ENCODE measurements at regions not wholly inside any gene's neighbourhood (a gene's known extent, or its start where the extent isn't known, plus 50 kb on each side); places are given as distances from the start of the nearest gene placed in this dataset.

- no peak for ATAC-seq
- 80% methylated on average over 7 of the region's 7 CpGs for WGBS (ENCODE audit: low lambda C conversion rate)
- Histone ChIP-seq H3K4me2 (ENCODE audit: low read depth, low read length) (no peak overlapping the region), H4K20me1 (ENCODE audit: insufficient read depth, low read length) (0 out of 2 replicates have a peak, but pooled peaks cover 9% of the 10 kb centered on the region), H3K4me3 (replicated peaks in 1 of 3; ENCODE audit: insufficient read depth in 1 of 3, low read depth in 2 of 3, low read length in 3 of 3) (no peak overlapping the region), H2AFZ (ENCODE audit: low read length) (no peak overlapping the region), H3K4me1 (ENCODE audit: insufficient read depth, low read length) (no peaks in the 10 kb centered on the region), H3K27ac (ENCODE audit: extremely low read length, insufficient read depth, low read length) (no peak overlapping the region), H3K79me2 (ENCODE audit: insufficient read depth, low read length) (no peaks in the 10 kb centered on the region), H3K27me3 (ENCODE audit: control insufficient read depth in 1 of 2, insufficient read depth in 2 of 2, low read length in 2 of 2) (no peaks in the 10 kb centered on the region), H3K9me3 (ENCODE audit: low read length) (no peaks in the 10 kb centered on the region), H3K9ac (ENCODE audit: insufficient read depth, low read depth, low read length) (no peak overlapping the region), H3K36me3 (replicated peaks in 1 of 2; ENCODE audit: control insufficient read depth in 1 of 2, insufficient read depth in 2 of 2, low read length in 2 of 2) (0 out of 5 replicates have a peak, but pooled peaks cover under 1 to 3% of the 10 kb centered on the region in 2 experiments)
- BruUV-seq (replicated peaks) = no TSS peak
- no peak for DNase-seq (ENCODE audit: low spot score)
- no peak for FAIRE-seq
- in situ Hi-C loops (cut with HindIII; ENCODE audit: extremely low pct_ligation_motif_present, low pct_unique_long_range_greater_than_20kb) = no loop called here
- ChIA-PET POLR2A (no interaction called here), CTCF (ENCODE audit: low intra/inter-chr PET ratio, low total read pairs) (no interaction called here)
- intact Hi-C loops (cut with micrococcal nuclease; ENCODE audit: unreplicated experiment) = no loop called here
- TF ChIP-seq TEAD2 (CRISPR knock-in tag; IDR thresholded peaks at IDR 0.05) (no peak), HOXA5 (CRISPR knock-in tag; IDR thresholded peaks at IDR 0.05) (no peak), AFF4 (CRISPR knock-in tag; IDR thresholded peaks at IDR 0.05) (no peak), ZNF292 (CRISPR knock-in tag; IDR thresholded peaks at IDR 0.05; ENCODE audit: borderline replicate concordance, low read depth) (no peak), ZNF746 (CRISPR knock-in tag; IDR thresholded peaks at IDR 0.05) (no peak), ZMAT5 (CRISPR knock-in tag; IDR thresholded peaks at IDR 0.05; ENCODE audit: borderline replicate concordance, low read depth) (no peak), HNRNPH1 (optimal IDR thresholded peaks at IDR 0.05; ENCODE audit: low read depth, low read length) (no peak), HINFP (CRISPR knock-in tag; IDR thresholded peaks at IDR 0.05; ENCODE audit: low read depth) (no peak), GLMP (CRISPR knock-in tag; IDR thresholded peaks at IDR 0.05; ENCODE audit: borderline replicate concordance) (no peak), HNRNPK (IDR thresholded peaks at IDR 0.05; ENCODE audit: low read depth, low read length, poor library complexity, severe bottlenecking) (no peak)
- TF ChIP-seq, protein P1, sequence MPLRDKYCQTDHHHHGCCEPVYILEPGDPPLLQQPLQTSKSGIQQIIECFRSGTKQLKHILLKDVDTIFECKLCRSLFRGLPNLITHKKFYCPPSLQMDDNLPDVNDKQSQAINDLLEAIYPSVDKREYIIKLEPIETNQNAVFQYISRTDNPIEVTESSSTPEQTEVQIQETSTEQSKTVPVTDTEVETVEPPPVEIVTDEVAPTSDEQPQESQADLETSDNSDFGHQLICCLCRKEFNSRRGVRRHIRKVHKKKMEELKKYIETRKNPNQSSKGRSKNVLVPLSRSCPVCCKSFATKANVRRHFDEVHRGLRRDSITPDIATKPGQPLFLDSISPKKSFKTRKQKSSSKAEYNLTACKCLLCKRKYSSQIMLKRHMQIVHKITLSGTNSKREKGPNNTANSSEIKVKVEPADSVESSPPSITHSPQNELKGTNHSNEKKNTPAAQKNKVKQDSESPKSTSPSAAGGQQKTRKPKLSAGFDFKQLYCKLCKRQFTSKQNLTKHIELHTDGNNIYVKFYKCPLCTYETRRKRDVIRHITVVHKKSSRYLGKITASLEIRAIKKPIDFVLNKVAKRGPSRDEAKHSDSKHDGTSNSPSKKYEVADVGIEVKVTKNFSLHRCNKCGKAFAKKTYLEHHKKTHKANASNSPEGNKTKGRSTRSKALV (CRISPR knock-in tag; IDR thresholded peaks at IDR 0.05) = no peak
Observed at GRCh38 chr11:70506986-70507385, 108.7 kb downstream of the CTTN start.
